Neural progenitor cell (in vitro differentiated cells): ENCODE measurements at regions not wholly inside any gene's neighbourhood (a gene's known extent, or its start where the extent isn't known, plus 50 kb on each side); places are given as distances from the start of the nearest gene placed in this dataset.

Experiments used
- DNase-seq: peaks from one replicate; pipeline ENCODE4 v3.0.0-alpha.2; 2016; ENCODE audit warnings: low spot score
- H2AFZ ChIP-seq: fragments of 200-600 bp; sonication (generic); replicated peaks from 2 replicates; pipeline ENCODE4 v1.6.1; 2016; ENCODE audit warnings: antibody characterized with exemption
- H3F3A ChIP-seq: fragments of 200-600 bp; sonication (generic); 2 replicates; pipeline ENCODE4 v1.6.1; 2016; ENCODE audit warnings: antibody characterized with exemption, low read depth
- H3K27ac ChIP-seq: fragments of 200-600 bp; sonication (generic); 2 replicates; pipeline ENCODE4 v1.5.1; 2016; ENCODE audit warnings: mild to moderate bottlenecking
- H3K27me3 ChIP-seq: fragments of 200-600 bp; sonication (generic); 2 replicates; pipeline ENCODE4 v1.6.1; 2016; ENCODE audit warnings: mild to moderate bottlenecking, moderate library complexity
- H3K36me3 ChIP-seq: fragments of 200-600 bp; sonication (generic); 2 replicates; pipeline ENCODE4 v1.5.1; 2016
- H3K4me1 ChIP-seq: fragments of 200-600 bp; sonication (generic); 2 replicates; pipeline ENCODE4 v1.6.1; 2016; ENCODE audit warnings: mixed run types
- H3K4me2 ChIP-seq: fragments of 200-600 bp; sonication (generic); 2 replicates; pipeline ENCODE4 v1.6.1; 2016
- H3K4me3 ChIP-seq: fragments of 200-600 bp; sonication (generic); 2 replicates; pipeline ENCODE4 v1.5.1; 2016
- H3K79me2 ChIP-seq: fragments of 200-600 bp; sonication (generic); 2 replicates; pipeline ENCODE4 v1.6.1; 2016; ENCODE audit warnings: low read depth
- H3K9ac ChIP-seq: fragments of 200-600 bp; sonication (generic); 2 replicates; pipeline ENCODE4 v1.6.1; 2016
- H3K9me3 ChIP-seq: fragments of 200-600 bp; sonication (generic); 2 replicates; pipeline ENCODE4 v1.5.1; 2016; ENCODE audit warnings: low read depth
- H4K20me1 ChIP-seq: fragments of 200-600 bp; sonication (generic); 2 replicates; pipeline ENCODE4 v1.6.1; 2016; ENCODE audit warnings: low read depth
- H3K27ac Mint-ChIP-seq: 3 replicates; pipeline ENCODE4 v1.8.0; 2021; ENCODE audit warnings: mixed read lengths
- H3K27me3 Mint-ChIP-seq: 2 replicates; pipeline ENCODE4 v1.8.0; 2022; ENCODE audit warnings: low read depth, mild to moderate bottlenecking, inconsistent platforms, moderate library complexity, mixed read lengths; ENCODE audit not compliant: insufficient read depth
- H3K36me3 Mint-ChIP-seq: 3 replicates; pipeline ENCODE4 v1.8.0; 2021; ENCODE audit warnings: mixed read lengths
- H3K4me1 Mint-ChIP-seq: 3 replicates; pipeline ENCODE4 v1.8.0; 2021; ENCODE audit warnings: mixed read lengths
- H3K4me3 Mint-ChIP-seq: 3 replicates; pipeline ENCODE4 v1.8.0; 2021; ENCODE audit warnings: mild to moderate bottlenecking, moderate library complexity, mixed read lengths
- H3K9me3 Mint-ChIP-seq: 3 replicates; pipeline ENCODE4 v1.8.0; 2020; ENCODE audit warnings: mixed read lengths
- EZH2 ChIP-seq: fragments of 200-600 bp; sonication (generic); IDR thresholded peaks from 2 replicates; pipeline ENCODE4 v1.6.1; 2017; ENCODE audit warnings: antibody characterized with exemption, mild to moderate bottlenecking, moderate library complexity
- EZH2phosphoT487 ChIP-seq: fragments of 200-600 bp; sonication (generic); IDR thresholded peaks from 2 replicates; pipeline ENCODE4 v1.6.1; 2017; ENCODE audit warnings: antibody characterized with exemption
- TF ChIP-seq, protein P1 (sequence below): fragments of 200-600 bp; sonication (generic); IDR thresholded peaks from 2 replicates; pipeline ENCODE4 v1.5.1; 2017; ENCODE audit warnings: antibody characterized with exemption, mild to moderate bottlenecking

DNA sequence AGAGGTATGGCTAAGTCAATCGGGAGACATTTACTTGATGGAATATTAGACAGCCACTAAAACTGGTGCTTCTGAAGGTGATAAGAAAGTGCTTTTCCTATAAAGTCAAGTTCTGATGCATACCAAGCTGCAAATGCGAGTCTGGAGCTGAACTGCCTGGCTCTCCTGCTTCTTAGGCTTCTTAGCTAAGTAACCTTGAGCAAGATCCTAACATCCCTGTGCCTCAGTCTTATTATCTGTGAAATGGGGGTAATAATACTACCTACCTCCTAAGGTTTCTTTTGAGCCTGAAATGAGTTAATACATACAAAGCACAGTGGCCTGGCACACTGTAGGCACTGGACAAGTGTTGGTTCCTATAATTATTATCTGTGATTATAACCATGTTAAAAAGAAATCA is 64.5 kb downstream of the ZIC5 start:
- H3K4me3 Mint-ChIP-seq, result no peak overlapping the region
- no peaks in the 10 kb centered on the region for H3K27me3 ChIP-seq

DNA sequence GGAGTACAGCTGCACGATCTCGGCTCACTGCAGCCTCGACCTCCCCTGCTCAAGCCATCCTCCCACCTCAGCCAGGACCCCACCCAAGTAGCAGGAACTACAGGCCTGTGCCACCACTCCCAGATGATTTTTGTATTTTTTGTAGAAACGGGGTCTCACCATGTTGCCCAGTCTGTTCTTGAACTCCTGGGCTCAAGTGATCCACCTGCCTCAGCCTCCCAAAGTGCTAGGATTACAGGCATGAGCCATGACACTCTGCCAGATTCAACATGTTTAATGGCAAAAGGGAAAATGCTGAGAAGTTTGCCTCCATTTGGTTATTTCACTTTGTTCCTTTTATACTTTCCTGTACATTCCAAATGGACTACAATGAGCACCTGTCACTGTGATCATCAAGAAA is 65.8 kb downstream of the ZIC5 start:
- H3K4me1 ChIP-seq, result peaks cover 42% of the 10 kb centered on the region
- H3F3A ChIP-seq, result peaks cover 32% of the 10 kb centered on the region
- H2AFZ ChIP-seq, result no peak overlapping the region
- Mint-ChIP-seq H3K27ac (peak overlapping the region; percentile 89), H3K36me3 (peaks cover 4% of the 10 kb centered on the region), H3K9me3 (no peaks in the 10 kb centered on the region), H3K27me3 (peaks cover 3% of the 10 kb centered on the region), H3K4me1 (peaks cover 74% of the 10 kb centered on the region), H3K4me3 (no peak overlapping the region)
- H3K4me2 ChIP-seq, result no peak overlapping the region
- DNase-seq, result no peak
- no peaks in the 10 kb centered on the region for H3K27me3 ChIP-seq
- no peak overlapping the region for H3K4me3 ChIP-seq
- H4K20me1 ChIP-seq, result no peaks in the 10 kb centered on the region
- H3K9me3 ChIP-seq, result no peaks in the 10 kb centered on the region
- H3K9ac ChIP-seq, result no peak overlapping the region
- no peak for TF ChIP-seq EZH2phosphoT487
- TF ChIP-seq, protein P1, sequence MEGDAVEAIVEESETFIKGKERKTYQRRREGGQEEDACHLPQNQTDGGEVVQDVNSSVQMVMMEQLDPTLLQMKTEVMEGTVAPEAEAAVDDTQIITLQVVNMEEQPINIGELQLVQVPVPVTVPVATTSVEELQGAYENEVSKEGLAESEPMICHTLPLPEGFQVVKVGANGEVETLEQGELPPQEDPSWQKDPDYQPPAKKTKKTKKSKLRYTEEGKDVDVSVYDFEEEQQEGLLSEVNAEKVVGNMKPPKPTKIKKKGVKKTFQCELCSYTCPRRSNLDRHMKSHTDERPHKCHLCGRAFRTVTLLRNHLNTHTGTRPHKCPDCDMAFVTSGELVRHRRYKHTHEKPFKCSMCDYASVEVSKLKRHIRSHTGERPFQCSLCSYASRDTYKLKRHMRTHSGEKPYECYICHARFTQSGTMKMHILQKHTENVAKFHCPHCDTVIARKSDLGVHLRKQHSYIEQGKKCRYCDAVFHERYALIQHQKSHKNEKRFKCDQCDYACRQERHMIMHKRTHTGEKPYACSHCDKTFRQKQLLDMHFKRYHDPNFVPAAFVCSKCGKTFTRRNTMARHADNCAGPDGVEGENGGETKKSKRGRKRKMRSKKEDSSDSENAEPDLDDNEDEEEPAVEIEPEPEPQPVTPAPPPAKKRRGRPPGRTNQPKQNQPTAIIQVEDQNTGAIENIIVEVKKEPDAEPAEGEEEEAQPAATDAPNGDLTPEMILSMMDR, result no peak
- TF ChIP-seq EZH2, result no peak
- H3K36me3 ChIP-seq, result no peaks in the 10 kb centered on the region
- H3K27ac ChIP-seq, result no peak overlapping the region
- no peaks in the 10 kb centered on the region for H3K79me2 ChIP-seq

More for the DNA sequence above, 64.5 kb downstream of the ZIC5 start:
- no peaks in the 10 kb centered on the region for H3K36me3 ChIP-seq
- H3F3A ChIP-seq, result peaks cover 40% of the 10 kb centered on the region
- no peak overlapping the region for H2AFZ ChIP-seq
- peaks cover 47% of the 10 kb centered on the region for H3K4me1 ChIP-seq
- Mint-ChIP-seq H3K27ac (no peak overlapping the region), H3K36me3 (peaks cover 8% of the 10 kb centered on the region), H3K27me3 (peaks cover 3% of the 10 kb centered on the region), H3K4me1 (peaks cover 75% of the 10 kb centered on the region), H3K9me3 (peaks cover 2% of the 10 kb centered on the region)
- no peaks in the 10 kb centered on the region for H3K79me2 ChIP-seq
- H3K4me3 ChIP-seq, result no peak overlapping the region
- H3K4me2 ChIP-seq, result no peak overlapping the region
- DNase-seq, result no peak
- no peaks in the 10 kb centered on the region for H3K9me3 ChIP-seq
- no peak overlapping the region for H3K9ac ChIP-seq
- no peaks in the 10 kb centered on the region for H4K20me1 ChIP-seq
- no peak for TF ChIP-seq EZH2phosphoT487
- TF ChIP-seq EZH2, result no peak
- TF ChIP-seq, protein P1, result no peak
- no peak overlapping the region for H3K27ac ChIP-seq

DNA sequence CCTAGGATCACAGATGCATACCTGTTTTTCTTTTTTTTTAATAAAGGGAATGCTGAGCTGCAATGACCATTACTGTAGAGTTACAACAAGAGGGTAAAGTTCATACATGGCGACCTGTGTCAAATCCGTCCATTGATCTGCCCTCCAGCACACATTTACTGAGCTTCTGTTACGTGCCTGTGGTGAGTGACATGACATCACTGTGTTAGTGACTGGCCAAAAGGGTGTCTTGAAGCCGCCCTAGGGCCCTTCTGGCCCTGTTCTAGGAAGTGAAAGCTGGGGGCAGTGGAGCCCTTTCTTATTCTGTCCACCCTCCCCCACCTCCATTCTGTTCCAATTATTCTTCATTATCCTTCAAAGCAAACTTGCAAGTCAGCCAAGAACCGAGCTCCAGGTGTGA is 66.3 kb downstream of the ZIC5 start:
- H3K36me3 Mint-ChIP-seq, result peaks cover 8% of the 10 kb centered on the region
- Histone ChIP-seq H3K36me3 (no peaks in the 10 kb centered on the region), H3F3A (peaks cover 31% of the 10 kb centered on the region), H3K9ac (no peak overlapping the region), H3K9me3 (no peaks in the 10 kb centered on the region), H3K27ac (peak overlapping the region; percentile 28), H3K4me1 (peaks cover 40% of the 10 kb centered on the region), H2AFZ (no peak overlapping the region), H3K27me3 (no peaks in the 10 kb centered on the region), H3K4me3 (no peak overlapping the region), H4K20me1 (no peaks in the 10 kb centered on the region), H3K79me2 (no peaks in the 10 kb centered on the region), H3K4me2 (peak overlapping the region; percentile 63)
- TF ChIP-seq, protein P1, result no peak
- no peak for TF ChIP-seq EZH2
- no peak for TF ChIP-seq EZH2phosphoT487
- H3K9me3 Mint-ChIP-seq, result no peaks in the 10 kb centered on the region
- peaks cover 3% of the 10 kb centered on the region for H3K27me3 Mint-ChIP-seq
- no peak for DNase-seq
- H3K4me1 Mint-ChIP-seq, result peaks cover 76% of the 10 kb centered on the region
- peak overlapping the region; percentile 89 for H3K27ac Mint-ChIP-seq
- peak overlapping the region; percentile 49 for H3K4me3 Mint-ChIP-seq
